K562 (cell line): ENCODE measurements at regions not wholly inside any gene's neighbourhood (a gene's known extent, or its start where the extent isn't known, plus 50 kb on each side); places are given as distances from the start of the nearest gene placed in this dataset.

Experiments used
- BRCA1 ChIP-seq, 2 experiments: fragments of 450-650 bp in 1 of 2; sonication (generic) in 1 of 2; formaldehyde crosslinking in 1 of 2; IDR thresholded peaks; 2 replicates each; pipeline versions ENCODE4 v1.5.0 to v1.6.1; 2017 to 2020; ENCODE audit warnings: mild to moderate bottlenecking in 1 of 2, missing genetic modification reagents in 1 of 2
- FOSL1 ChIP-seq: fragments of 200-800 bp; sonication (Bioruptor generic); conservative IDR thresholded peaks from 2 replicates; pipeline ENCODE4 v1.6.1; 2016; ENCODE audit warnings: missing genetic modification characterization, missing compliant biosample characterization
- GATAD2B ChIP-seq: fragments of 450-650 bp; IDR thresholded peaks from 2 replicates; pipeline ENCODE4 v1.6.1; 2017; ENCODE audit warnings: mild to moderate bottlenecking, borderline replicate concordance
- HMG20A ChIP-seq: fragments of 450-650 bp; formaldehyde crosslinking; conservative IDR thresholded peaks from 2 replicates; pipeline ENCODE4 v1.4.0; 2020; ENCODE audit warnings: mild to moderate bottlenecking, mixed read lengths
- MAFG ChIP-seq: fragments of 450-650 bp; conservative IDR thresholded peaks from 2 replicates; pipeline ENCODE4 v1.6.1; 2016; ENCODE audit warnings: missing genetic modification characterization, missing compliant biosample characterization
- SIX5 ChIP-seq, 2 experiments: IDR thresholded peaks; 2 replicates each; pipeline ENCODE4 v1.6.1; 2011; ENCODE audit warnings: low read length in 2 of 2, borderline replicate concordance in 1 of 2, low read depth in 1 of 2, mild to moderate bottlenecking in 1 of 2, moderate library complexity in 1 of 2; ENCODE audit not compliant: insufficient read depth in 1 of 2
- ZSCAN29 ChIP-seq: fragments of 450-650 bp; IDR thresholded peaks from 2 replicates; pipeline ENCODE4 v1.6.1; 2017

DNA sequence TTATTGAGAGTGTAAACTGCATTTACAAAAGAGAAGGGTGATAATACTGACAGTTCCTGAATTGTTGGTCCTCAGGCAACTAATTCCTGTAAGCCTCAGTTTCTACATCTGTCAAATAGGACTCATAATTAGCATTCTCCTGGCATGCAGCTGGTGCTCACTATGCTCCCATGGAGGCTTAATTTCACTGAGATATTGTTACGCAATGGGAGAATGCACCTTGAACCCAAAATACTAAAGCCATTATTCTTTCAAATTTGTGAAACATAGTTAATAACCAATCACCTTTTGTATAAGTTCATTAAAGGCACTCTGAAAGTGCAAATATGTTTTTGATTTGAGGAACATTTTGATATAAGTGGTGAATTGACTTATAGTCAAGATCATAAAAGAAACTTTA lies 985.5 kb downstream of the CDH11 start:
- TF ChIP-seq BRCA1 (IDR thresholded peaks at IDR 0.05), result no peak
- no peak for TF ChIP-seq BRCA1 (CRISPR knock-in tag; IDR thresholded peaks at IDR 0.05)
- no peak for TF ChIP-seq HMG20A (CRISPR knock-in tag)
- no peak for TF ChIP-seq ZSCAN29
- TF ChIP-seq FOSL1 (tag), result no peak
- no peak for TF ChIP-seq MAFG
- TF ChIP-seq SIX5 (IDR thresholded peaks at IDR 0.05; ENCODE audit: borderline replicate concordance in 1 of 2, insufficient read depth in 1 of 2, low read depth in 1 of 2, low read length in 2 of 2), result no peak
- TF ChIP-seq GATAD2B, result no peak
